GM23338 (cell line): ENCODE measurements at regions not wholly inside any gene's neighbourhood (a gene's known extent, or its start where the extent isn't known, plus 50 kb on each side); places are given as distances from the start of the nearest gene placed in this dataset.

ENCODE experiments used
- ATAC-seq: fragments of 200-7000 bp; cut with Tn5 transposase; 3 replicates; pipeline ENCODE4 v1.9.1; 2020
- DNase-seq: peaks from one replicate; pipeline ENCODE4 v3.0.0-alpha.2; 2015; ENCODE audit warnings: low spot score
- H2AFZ ChIP-seq: fragments of 200-600 bp; sonication (generic); 2 replicates; pipeline ENCODE4 v1.8.0; 2016; ENCODE audit warnings: antibody characterized with exemption, mild to moderate bottlenecking, moderate library complexity
- H3F3A ChIP-seq: fragments of 200-600 bp; sonication (generic); replicated peaks from 2 replicates; pipeline ENCODE4 v1.8.0; 2017; ENCODE audit warnings: antibody characterized with exemption, mixed run types, low read depth
- H3K27ac ChIP-seq: fragments of 200-600 bp; sonication (generic); 2 replicates; pipeline ENCODE4 v1.6.1; 2016; ENCODE audit warnings: low read depth
- H3K27me3 ChIP-seq: fragments of 200-600 bp; sonication (generic); 2 replicates; pipeline ENCODE4 v1.8.0; 2016; ENCODE audit warnings: mild to moderate bottlenecking, mixed run types, moderate library complexity; ENCODE audit not compliant: insufficient read depth
- H3K36me3 ChIP-seq: fragments of 200-600 bp; sonication (generic); 2 replicates; pipeline ENCODE4 v1.8.0; 2016; ENCODE audit warnings: mild to moderate bottlenecking; ENCODE audit not compliant: insufficient read depth
- H3K4me1 ChIP-seq: fragments of 200-600 bp; sonication (generic); 2 replicates; pipeline ENCODE4 v1.8.0; 2016; ENCODE audit warnings: mild to moderate bottlenecking, moderate library complexity; ENCODE audit not compliant: insufficient read depth
- H3K4me2 ChIP-seq: fragments of 200-600 bp; sonication (generic); 2 replicates; pipeline ENCODE4 v1.7.1; 2017; ENCODE audit warnings: mixed run types
- H3K4me3 ChIP-seq: fragments of 200-600 bp; sonication (generic); 2 replicates; pipeline ENCODE4 v1.6.1; 2016; ENCODE audit warnings: mixed run types
- H3K79me2 ChIP-seq: fragments of 200-600 bp; sonication (generic); replicated peaks from 2 replicates; pipeline ENCODE4 v1.8.0; 2017; ENCODE audit warnings: mild to moderate bottlenecking; ENCODE audit not compliant: insufficient read depth
- H3K9me2 ChIP-seq: fragments of 200-600 bp; sonication (generic); 2 replicates; pipeline ENCODE4 v1.8.0; 2017; ENCODE audit not compliant: insufficient read depth
- H4K20me1 ChIP-seq: fragments of 200-600 bp; sonication (generic); replicated peaks from 2 replicates; pipeline ENCODE4 v1.8.0; 2017; ENCODE audit warnings: mild to moderate bottlenecking; ENCODE audit not compliant: insufficient read depth
- H3K27ac Mint-ChIP-seq: 2 replicates; pipeline ENCODE4 v1.8.0; 2020; ENCODE audit warnings: inconsistent platforms, mild to moderate bottlenecking, moderate library complexity, mixed read lengths
- H3K27me3 Mint-ChIP-seq: 3 replicates; pipeline ENCODE4 v1.8.0; 2022; ENCODE audit warnings: low read depth, mild to moderate bottlenecking, moderate library complexity, mixed read lengths, inconsistent platforms; ENCODE audit not compliant: insufficient read depth, poor library complexity
- H3K36me3 Mint-ChIP-seq: 3 replicates; pipeline ENCODE4 v1.8.0; 2021; ENCODE audit warnings: low read depth, mild to moderate bottlenecking, inconsistent platforms, moderate library complexity, mixed read lengths
- H3K4me1 Mint-ChIP-seq: 3 replicates; pipeline ENCODE4 v1.8.0; 2020; ENCODE audit warnings: mild to moderate bottlenecking, inconsistent platforms, mixed read lengths
- H3K4me3 Mint-ChIP-seq: 3 replicates; pipeline ENCODE4 v1.8.0; 2021; ENCODE audit warnings: moderate library complexity, mild to moderate bottlenecking, inconsistent platforms, mixed read lengths
- H3K9me3 Mint-ChIP-seq: 3 replicates; pipeline ENCODE4 v1.8.0; 2020; ENCODE audit warnings: moderate library complexity, mild to moderate bottlenecking, inconsistent platforms, mixed read lengths
- CREB1 ChIP-seq: fragments of 250-450 bp; sonication (Bioruptor Pico); IDR thresholded peaks from 2 replicates; pipeline ENCODE4 v1.5.0; 2020; ENCODE audit warnings: low read depth, mild to moderate bottlenecking, moderate library complexity
- CTCF ChIP-seq, 2 experiments: fragments of 200-600 bp in 1 of 2; sonication (generic) in 1 of 2; conservative IDR thresholded peaks; 2 replicates each; pipeline versions ENCODE4 v1.5.1 to v1.6.1; 2016 to 2017; ENCODE audit warnings: antibody characterized with exemption in 2 of 2, low read depth in 2 of 2, mild to moderate bottlenecking in 2 of 2, moderate library complexity in 1 of 2
- ETS1 ChIP-seq: IDR thresholded peaks from 2 replicates; pipeline ENCODE4 v1.6.1; 2016; ENCODE audit warnings: antibody characterized with exemption
- EZH2 ChIP-seq: fragments of 200-600 bp; sonication (generic); IDR thresholded peaks from one replicate; pipeline ENCODE4 v1.8.0; 2017; ENCODE audit warnings: antibody characterized with exemption, mild to moderate bottlenecking, low read depth; ENCODE audit not compliant: unreplicated experiment
- EZH2phosphoT487 ChIP-seq: fragments of 200-600 bp; sonication (generic); IDR thresholded peaks from one replicate; pipeline ENCODE4 v1.8.1; 2018; ENCODE audit warnings: antibody characterized with exemption; ENCODE audit not compliant: unreplicated experiment
- JUNB ChIP-seq: IDR thresholded peaks from one replicate; pipeline ENCODE4 v1.6.1; 2016; ENCODE audit warnings: antibody characterized with exemption; ENCODE audit not compliant: unreplicated experiment
- NANOG ChIP-seq: IDR thresholded peaks from 2 replicates; pipeline ENCODE4 v1.6.1; 2016; ENCODE audit warnings: antibody characterized with exemption, borderline replicate concordance
- POLR2AphosphoS5 ChIP-seq: IDR thresholded peaks from 2 replicates; pipeline ENCODE4 v1.6.1; 2016; ENCODE audit warnings: antibody characterized with exemption, low read depth
- REST ChIP-seq: IDR thresholded peaks from one replicate; pipeline ENCODE4 v1.6.1; 2018; ENCODE audit warnings: antibody characterized with exemption; ENCODE audit not compliant: unreplicated experiment
- STAT1 ChIP-seq: IDR thresholded peaks from one replicate; pipeline ENCODE4 v1.6.1; 2016; ENCODE audit warnings: antibody characterized with exemption; ENCODE audit not compliant: unreplicated experiment
- ZNF114 ChIP-seq: fragments of 250-450 bp; sonication (Bioruptor Pico); IDR thresholded peaks from 2 replicates; pipeline ENCODE4 v1.5.0; 2020; ENCODE audit warnings: mild to moderate bottlenecking, moderate library complexity
- ZNF331 ChIP-seq: fragments of 250-450 bp; sonication (Bioruptor Pico); IDR thresholded peaks from 2 replicates; pipeline ENCODE4 v1.5.0; 2020; ENCODE audit warnings: low read depth, mild to moderate bottlenecking, moderate library complexity
- ZNF462 ChIP-seq: fragments of 250-450 bp; sonication (Bioruptor Pico); IDR thresholded peaks from 2 replicates; pipeline ENCODE4 v1.5.0; 2020; ENCODE audit warnings: mild to moderate bottlenecking, moderate library complexity

GRCh38 chr5:171523781-171524180, 104.3 kb downstream of the FGF18 start:
- peaks cover 32% of the 10 kb centered on the region for H3K27me3 Mint-ChIP-seq
- Histone ChIP-seq H4K20me1 (no peaks in the 10 kb centered on the region), H3K9me2 (peaks cover 5% of the 10 kb centered on the region; the same call in 1 of the 2 replicates), H3K4me2 (no peak overlapping the region), H3K4me1 (peaks cover 24% of the 10 kb centered on the region), H2AFZ (peak overlapping the region; percentile 38; the same call in 1 of the 2 replicates), H3K27me3 (no peaks in the 10 kb centered on the region), H3K36me3 (no peaks in the 10 kb centered on the region), H3F3A (no peaks in the 10 kb centered on the region), H3K79me2 (no peaks in the 10 kb centered on the region), H3K27ac (no peak overlapping the region), H3K4me3 (no peak overlapping the region)
- no peaks in the 10 kb centered on the region for H3K9me3 Mint-ChIP-seq
- TF ChIP-seq REST, result no peak
- TF ChIP-seq ZNF331, result no peak
- no peak for TF ChIP-seq CTCF (conservative IDR thresholded peaks at IDR 0.05; ENCODE audit: low read depth in 2 of 2)
- TF ChIP-seq CREB1 (CRISPR knock-in tag), result no peak
- no peak for TF ChIP-seq NANOG
- no peak for TF ChIP-seq EZH2phosphoT487
- TF ChIP-seq EZH2, result no peak
- no peak for TF ChIP-seq STAT1
- no peak for TF ChIP-seq ZNF114 (CRISPR knock-in tag)
- no peak for TF ChIP-seq POLR2AphosphoS5
- TF ChIP-seq JUNB, result no peak
- TF ChIP-seq ZNF462, result no peak
- TF ChIP-seq ETS1, result no peak
- no peaks in the 10 kb centered on the region; the same call in 1 of the 3 replicates for H3K36me3 Mint-ChIP-seq
- H3K4me3 Mint-ChIP-seq, result no peak overlapping the region
- H3K27ac Mint-ChIP-seq, result no peak overlapping the region
- ATAC-seq (no peak), DNase-seq (no peak)
- H3K4me1 Mint-ChIP-seq, result peaks cover 39% of the 10 kb centered on the region
